B cell (primary cell): ENCODE measurements at regions not wholly inside any gene's neighbourhood (a gene's known extent, or its start where the extent isn't known, plus 50 kb on each side); places are given as distances from the start of the nearest gene placed in this dataset.

Experiments
- ATAC-seq: fragments of 200-7000 bp; cut with Tn5 transposase; one replicate; pipeline ENCODE4 v1.10.0; 2021; ENCODE audit warnings: low read depth, mild to moderate bottlenecking, moderate number of reproducible peaks, moderate library complexity
- CTCF ChIA-PET: fragments of 350-600 bp; sonication (Branson Sonifier 250); formaldehyde crosslinking; loops from one replicate; lab custom pipeline; 2021; ENCODE audit warnings: antibody characterized with exemption, inconsistent platforms; lab: Charles Lee
- POLR2A ChIA-PET: fragments of 350-600 bp; sonication (Branson Sonifier 250); formaldehyde crosslinking; loops from one replicate; lab custom pipeline; 2021; ENCODE audit warnings: antibody characterized with exemption; lab: Charles Lee
- DNase-seq: peaks from one replicate; pipeline ENCODE4 v3.0.0; 2013
- H2AFZ ChIP-seq: 2 replicates; pipeline ENCODE4 v1.6.1; 2012; ENCODE audit warnings: mild to moderate bottlenecking, low read depth, low read length; ENCODE audit not compliant: insufficient read depth, poor library complexity, severe bottlenecking
- H3K27ac ChIP-seq, 2 donors: 1 replicate in 1 of 2; 2 replicates in 1 of 2; pipeline ENCODE4 v1.5.1; 2012 to 2013; ENCODE audit warnings: low read length in 2 of 2, mild to moderate bottlenecking in 2 of 2, moderate library complexity in 1 of 2
- H3K27me3 ChIP-seq, 4 experiments: fragments of 200-600 bp in 1 of 4; sonication (generic) in 1 of 4; replicated peaks in 1 of 4; 1 replicate in 2 of 4; 2 replicates in 2 of 4; pipeline versions ENCODE4 v1.6.1 to v1.7.0; 2013 to 2016; ENCODE audit warnings: low read length in 3 of 4, mild to moderate bottlenecking in 2 of 4, mixed read lengths in 1 of 4, moderate library complexity in 1 of 4; ENCODE audit not compliant: insufficient read depth in 4 of 4, control insufficient read depth in 3 of 4; ENCODE audit errors: control extremely low read depth in 1 of 4
- H3K36me3 ChIP-seq, 2 experiments: replicated peaks in 1 of 2; 1 replicate in 1 of 2; 2 replicates in 1 of 2; pipeline versions ENCODE4 v1.6.1 to v1.7.1; 2013; ENCODE audit warnings: low read length in 1 of 2; ENCODE audit not compliant: insufficient read depth in 2 of 2, control insufficient read depth in 1 of 2; ENCODE audit errors: control extremely low read depth in 1 of 2, extremely low read depth in 1 of 2
- H3K4me1 ChIP-seq, 2 donors: fragments of 200-600 bp in 1 of 2; sonication (generic) in 1 of 2; 1 replicate in 1 of 2; 2 replicates in 1 of 2; pipeline versions ENCODE4 v1.5.1 to v1.6.1; 2013 to 2017; ENCODE audit warnings: low read length in 2 of 2; ENCODE audit not compliant: control insufficient read depth in 2 of 2, insufficient read depth in 2 of 2
- H3K4me2 ChIP-seq: replicated peaks from 2 replicates; pipeline ENCODE3; 2012; ENCODE audit warnings: mild to moderate bottlenecking, low read depth, low read length; ENCODE audit not compliant: poor library complexity, severe bottlenecking
- H3K4me3 ChIP-seq, 5 experiments: fragments of 200-600 bp in 1 of 5; sonication (generic) in 1 of 5; 1 replicate in 3 of 5; 2 replicates in 2 of 5; pipeline versions ENCODE4 v1.5.1 to v1.7.0; 2011 to 2016; ENCODE audit warnings: low read length in 4 of 5, mild to moderate bottlenecking in 4 of 5, low read depth in 2 of 5, control low read depth in 1 of 5, moderate library complexity in 1 of 5; ENCODE audit not compliant: insufficient read depth in 1 of 5; ENCODE audit errors: control extremely low read depth in 1 of 5, extremely low read depth in 1 of 5
- H3K79me2 ChIP-seq: fragments of 200-600 bp; sonication (generic); one replicate; pipeline ENCODE4 v1.6.0; 2016; ENCODE audit warnings: low read length; ENCODE audit not compliant: control insufficient read depth, insufficient read depth
- H3K9ac ChIP-seq: fragments of 200-600 bp; sonication (generic); 2 replicates; pipeline ENCODE4 v1.6.1; 2017; ENCODE audit warnings: mild to moderate bottlenecking, low read length, moderate library complexity
- H3K9me3 ChIP-seq, 3 donors: one replicate each; pipeline versions ENCODE4 v1.6.1 to v1.7.1; 2013; ENCODE audit warnings: low read length in 2 of 3; ENCODE audit not compliant: control insufficient read depth in 2 of 3, insufficient read depth in 1 of 3; ENCODE audit errors: control extremely low read depth in 1 of 3
- H4K20me1 ChIP-seq: 2 replicates; pipeline ENCODE4 v1.6.0; 2012; ENCODE audit warnings: mild to moderate bottlenecking, low read length; ENCODE audit not compliant: insufficient read depth, control insufficient read depth, poor library complexity, severe bottlenecking
- H3K27ac Mint-ChIP-seq: one replicate; pipeline ENCODE4 v1.8.0; 2021; ENCODE audit warnings: mixed read lengths
- H3K27me3 Mint-ChIP-seq: one replicate; pipeline ENCODE4 v1.8.0; 2021; ENCODE audit warnings: mixed read lengths
- H3K4me1 Mint-ChIP-seq: one replicate; pipeline ENCODE4 v1.8.0; 2021; ENCODE audit warnings: mixed read lengths
- H3K4me3 Mint-ChIP-seq: one replicate; pipeline ENCODE4 v1.8.0; 2021; ENCODE audit warnings: mixed read lengths
- H3K9me3 Mint-ChIP-seq: one replicate; pipeline ENCODE4 v1.8.0; 2022; ENCODE audit warnings: mixed read lengths; ENCODE audit not compliant: insufficient read depth
- EZH2 ChIP-seq: IDR thresholded peaks from 2 replicates; pipeline ENCODE4 v1.6.1; 2012; ENCODE audit warnings: borderline replicate concordance, low read depth, mild to moderate bottlenecking, moderate library complexity, low read length; ENCODE audit not compliant: insufficient read depth, poor library complexity, severe bottlenecking
- WGBS: methylation state at CpG from one replicate; pipeline ENCODE4 v1.1.5; 2013; ENCODE audit warnings: missing lambda C conversion rate; ENCODE audit not compliant: insufficient coverage; 5-methylcytosine and 5-hydroxymethylcytosine counted together
- intact Hi-C: fragments of 100-400 bp; cut with micrococcal nuclease; formaldehyde crosslinking; loops from one replicate; pipeline ENCODE4 v1.10.0; 2022
- TF ChIP-seq, protein P1 (sequence below): fragments of 200-600 bp; IDR thresholded peaks from one replicate; pipeline ENCODE4 v1.8.0; 2022; ENCODE audit warnings: antibody characterized with exemption, mild to moderate bottlenecking

DNA sequence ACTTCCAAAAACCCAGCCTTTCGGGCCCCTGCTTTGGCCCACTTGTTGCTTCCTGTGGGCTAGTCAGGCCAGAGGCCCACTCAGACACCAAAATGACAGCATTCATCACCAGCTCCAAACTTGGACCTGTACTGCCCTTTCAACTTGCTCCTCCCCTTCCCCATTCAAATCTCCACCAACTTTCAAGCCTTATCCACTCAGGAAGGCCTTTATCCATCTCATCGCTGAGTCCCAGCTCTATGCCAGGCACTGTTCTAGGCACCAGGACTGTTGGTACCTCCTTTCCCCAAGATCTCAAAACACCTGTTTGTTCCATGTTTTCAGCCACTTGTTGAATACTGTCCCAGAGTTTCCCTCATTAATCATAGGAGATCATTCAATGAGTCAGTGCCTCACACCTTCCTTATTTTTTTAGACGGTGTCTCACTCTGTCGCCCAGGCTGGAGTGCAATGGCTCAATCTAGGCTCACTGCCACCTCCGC is 1011.4 kb downstream of the UQCRFS1 start:
- intact Hi-C loops = no loop called here
- CTCF ChIA-PET = no interaction called here
- TF ChIP-seq, protein P1, sequence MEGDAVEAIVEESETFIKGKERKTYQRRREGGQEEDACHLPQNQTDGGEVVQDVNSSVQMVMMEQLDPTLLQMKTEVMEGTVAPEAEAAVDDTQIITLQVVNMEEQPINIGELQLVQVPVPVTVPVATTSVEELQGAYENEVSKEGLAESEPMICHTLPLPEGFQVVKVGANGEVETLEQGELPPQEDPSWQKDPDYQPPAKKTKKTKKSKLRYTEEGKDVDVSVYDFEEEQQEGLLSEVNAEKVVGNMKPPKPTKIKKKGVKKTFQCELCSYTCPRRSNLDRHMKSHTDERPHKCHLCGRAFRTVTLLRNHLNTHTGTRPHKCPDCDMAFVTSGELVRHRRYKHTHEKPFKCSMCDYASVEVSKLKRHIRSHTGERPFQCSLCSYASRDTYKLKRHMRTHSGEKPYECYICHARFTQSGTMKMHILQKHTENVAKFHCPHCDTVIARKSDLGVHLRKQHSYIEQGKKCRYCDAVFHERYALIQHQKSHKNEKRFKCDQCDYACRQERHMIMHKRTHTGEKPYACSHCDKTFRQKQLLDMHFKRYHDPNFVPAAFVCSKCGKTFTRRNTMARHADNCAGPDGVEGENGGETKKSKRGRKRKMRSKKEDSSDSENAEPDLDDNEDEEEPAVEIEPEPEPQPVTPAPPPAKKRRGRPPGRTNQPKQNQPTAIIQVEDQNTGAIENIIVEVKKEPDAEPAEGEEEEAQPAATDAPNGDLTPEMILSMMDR = no peak
- TF ChIP-seq EZH2 = no peak

DNA sequence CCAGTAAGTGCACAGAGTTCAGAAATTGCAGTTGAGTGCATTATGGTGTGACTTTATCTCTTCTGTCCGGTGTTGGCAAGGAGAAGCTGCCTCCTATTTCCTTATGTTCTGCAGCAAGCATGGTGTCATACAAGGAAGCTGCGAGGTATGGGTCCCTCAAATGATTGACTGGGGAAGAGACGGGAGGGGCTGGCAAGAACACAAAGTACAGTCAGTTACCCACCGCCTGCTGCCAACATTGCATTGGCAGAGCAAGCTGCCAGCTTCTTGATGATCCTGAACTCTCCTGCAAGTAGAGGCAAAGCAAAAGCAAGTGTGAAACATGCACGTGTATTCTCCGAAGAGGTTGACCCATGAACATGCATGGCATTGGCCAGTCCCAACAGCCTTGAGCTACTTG is 1013.6 kb downstream of the UQCRFS1 start:
- Histone ChIP-seq H3K36me3 (no peaks in the 10 kb centered on the region), H3K27me3 (no peaks in the 10 kb centered on the region), H3K27ac (no peak overlapping the region), H3K4me1 (no peaks in the 10 kb centered on the region), H2AFZ (no peak overlapping the region), H3K79me2 (no peaks in the 10 kb centered on the region), H3K4me3 (no peak overlapping the region), H4K20me1 (no peaks in the 10 kb centered on the region), H3K4me2 (no peak overlapping the region), H3K9me3 (peaks cover 0 to 39% (median 0%) of the 10 kb centered on the region in 3 donors), H3K9ac (no peak overlapping the region)
- no peak overlapping the region for H3K27ac Mint-ChIP-seq
- no peak for TF ChIP-seq EZH2
- TF ChIP-seq, protein P1 = no peak
- H3K4me3 Mint-ChIP-seq = no peak overlapping the region
- CTCF ChIA-PET = no interaction called here
- no peak for ATAC-seq
- POLR2A ChIA-PET = no interaction called here
- DNase-seq = no peak
- H3K27me3 Mint-ChIP-seq = no peaks in the 10 kb centered on the region
- no peaks in the 10 kb centered on the region for H3K4me1 Mint-ChIP-seq
- intact Hi-C loops = no loop called here
- H3K9me3 Mint-ChIP-seq = peaks cover 9% of the 10 kb centered on the region
- 90% methylated on average over 6 of the region's 6 CpGs for WGBS

More for the DNA sequence above, 1011.4 kb downstream of the UQCRFS1 start:
- H3K4me3 ChIP-seq = no peak overlapping the region
- ATAC-seq (no peak), DNase-seq (no peak)
- H3K4me3 Mint-ChIP-seq = no peak overlapping the region
- peaks cover 0 to 35% (median 0%) of the 10 kb centered on the region in 3 donors for H3K9me3 ChIP-seq
- no peaks in the 10 kb centered on the region for H3K4me1 Mint-ChIP-seq
- H3K27me3 Mint-ChIP-seq = no peaks in the 10 kb centered on the region
- no peaks in the 10 kb centered on the region for H3K4me1 ChIP-seq
- H2AFZ ChIP-seq = no peak overlapping the region
- no peak overlapping the region for H3K27ac ChIP-seq
- H4K20me1 ChIP-seq = no peaks in the 10 kb centered on the region
- POLR2A ChIA-PET = no interaction called here
- no peaks in the 10 kb centered on the region for H3K36me3 ChIP-seq
- 93% methylated on average over 5 of the region's 5 CpGs for WGBS
- H3K27me3 ChIP-seq = no peaks in the 10 kb centered on the region
- H3K79me2 ChIP-seq = no peaks in the 10 kb centered on the region
- H3K4me2 ChIP-seq = no peak overlapping the region
- no peak overlapping the region for H3K27ac Mint-ChIP-seq
- no peak overlapping the region for H3K9ac ChIP-seq
- H3K9me3 Mint-ChIP-seq = peaks cover 3% of the 10 kb centered on the region
